SH-SY5Y (cell line): ENCODE measurements at regions not wholly inside any gene's neighbourhood (a gene's known extent, or its start where the extent isn't known, plus 50 kb on each side); places are given as distances from the start of the nearest gene placed in this dataset.
A peak's percentile ranks its signal among the peaks of the same experiment; 100 is the strongest.

Experiments used
- GATA2 ChIP-seq: IDR thresholded peaks from 2 replicates; pipeline ENCODE4 v1.6.1; 2011; ENCODE audit warnings: mild to moderate bottlenecking, low read depth, low read length
- GATA3 ChIP-seq: IDR thresholded peaks from 2 replicates; pipeline ENCODE4 v1.6.1; 2011; ENCODE audit warnings: low read depth, mild to moderate bottlenecking, low read length, moderate library complexity

DNA sequence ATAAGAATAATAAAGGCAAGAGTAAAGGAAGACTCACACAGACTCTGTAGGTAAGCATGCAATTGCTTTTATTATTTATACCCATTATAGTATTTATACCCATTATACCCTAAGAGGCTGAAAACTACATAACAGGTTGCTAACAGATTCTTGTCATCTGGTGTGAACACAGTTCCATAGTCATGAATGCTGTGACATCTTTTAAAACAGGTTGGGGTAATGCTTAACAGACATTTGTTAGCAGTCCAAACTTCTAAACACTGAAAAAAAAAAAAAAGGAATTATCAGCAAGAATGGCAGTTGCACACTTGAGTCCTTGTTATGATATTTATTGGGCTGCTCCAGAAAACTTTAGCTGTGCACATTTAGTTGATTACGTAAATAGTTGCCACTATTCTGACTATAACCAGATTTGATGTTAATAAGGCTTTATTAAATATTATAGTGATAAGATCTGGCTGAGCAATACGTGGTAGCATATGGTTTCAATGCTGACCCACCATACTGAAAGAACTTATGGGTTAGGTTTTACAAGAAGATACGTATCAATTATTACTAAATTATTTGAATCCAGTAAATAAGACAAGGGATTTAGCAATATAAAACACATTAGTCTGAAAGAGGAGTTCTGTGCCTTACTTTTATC is 888.8 kb downstream of the LRRTM4 start:
- TF ChIP-seq GATA2 (no peak), GATA3 (peak; percentile 68)

GRCh38 chr2:76625101-76625500 is 897.1 kb downstream of the LRRTM4 start:
- TF ChIP-seq GATA2 = no peak
- no peak for TF ChIP-seq GATA3

DNA sequence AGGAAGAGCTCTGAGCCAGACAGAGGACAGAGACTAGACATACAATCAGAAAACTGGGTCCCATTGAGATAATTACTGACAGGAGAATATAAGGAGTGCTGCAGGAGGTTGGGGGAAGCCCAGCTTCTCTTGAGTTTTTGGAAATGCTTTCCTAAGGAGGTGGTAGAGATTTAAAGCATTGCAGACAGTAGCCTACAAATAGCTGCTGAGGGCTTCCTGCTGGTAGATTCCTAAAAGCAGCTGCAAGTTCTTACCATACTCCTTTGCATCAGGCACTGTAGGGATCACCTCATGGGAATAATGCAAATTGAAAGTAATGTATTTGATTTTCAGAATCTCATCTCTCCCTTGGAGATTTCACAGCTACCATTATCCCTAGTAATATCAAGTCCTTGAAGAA is 902.6 kb upstream of the GCFC2 start:
- no peak for TF ChIP-seq GATA2
- no peak for TF ChIP-seq GATA3

DNA sequence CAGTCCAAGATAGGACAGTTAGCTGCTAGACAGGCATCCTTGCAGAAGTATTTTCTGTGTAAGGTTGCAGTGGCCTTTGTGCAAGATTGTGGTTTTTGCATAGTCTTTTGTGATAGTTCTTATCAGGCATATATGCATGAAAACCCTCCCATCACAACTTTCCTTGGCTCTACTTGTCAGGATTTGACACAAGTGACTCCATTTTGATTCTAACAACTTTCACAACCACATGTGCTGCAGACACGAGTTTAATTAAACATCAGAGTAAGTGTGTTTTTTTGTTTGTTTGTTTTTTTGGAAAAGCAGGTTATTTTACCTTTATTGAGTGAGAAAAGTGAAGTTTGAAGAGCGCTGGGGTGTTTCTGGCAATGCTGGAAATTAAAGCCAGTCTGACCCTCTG is 902.0 kb upstream of the GCFC2 start:
- no peak for TF ChIP-seq GATA2
- no peak for TF ChIP-seq GATA3

DNA sequence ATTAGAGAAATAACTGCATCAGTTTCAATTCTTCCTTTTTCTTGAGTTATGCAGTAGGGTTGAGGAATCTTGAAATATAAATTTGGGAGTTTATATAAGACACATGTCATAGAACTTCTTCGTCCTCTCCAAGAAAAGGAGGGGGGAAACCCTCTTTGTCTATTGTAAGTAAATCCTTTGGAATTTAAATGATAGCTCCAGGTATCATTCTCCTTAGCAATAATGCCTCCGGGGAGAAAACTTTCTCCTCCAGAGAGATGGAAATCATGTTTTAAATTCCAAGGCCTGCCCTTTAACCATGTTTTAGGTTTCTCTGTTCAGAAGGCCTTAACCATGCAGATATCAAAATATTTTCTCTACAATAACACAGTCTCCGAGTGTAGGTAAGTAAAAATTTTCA is 899.7 kb upstream of the GCFC2 start:
- no peak for TF ChIP-seq GATA3
- no peak for TF ChIP-seq GATA2

GRCh38 chr2:76599732-76600368 is 889.1 kb upstream of the GCFC2 start:
- TF ChIP-seq GATA3 = no peak
- TF ChIP-seq GATA2 = no peak

- no peak for TF ChIP-seq GATA2
- TF ChIP-seq GATA3 = no peak
These were observed 873.8 kb upstream of the GCFC2 start for GRCh38 chr2:76584474-76584873.

DNA sequence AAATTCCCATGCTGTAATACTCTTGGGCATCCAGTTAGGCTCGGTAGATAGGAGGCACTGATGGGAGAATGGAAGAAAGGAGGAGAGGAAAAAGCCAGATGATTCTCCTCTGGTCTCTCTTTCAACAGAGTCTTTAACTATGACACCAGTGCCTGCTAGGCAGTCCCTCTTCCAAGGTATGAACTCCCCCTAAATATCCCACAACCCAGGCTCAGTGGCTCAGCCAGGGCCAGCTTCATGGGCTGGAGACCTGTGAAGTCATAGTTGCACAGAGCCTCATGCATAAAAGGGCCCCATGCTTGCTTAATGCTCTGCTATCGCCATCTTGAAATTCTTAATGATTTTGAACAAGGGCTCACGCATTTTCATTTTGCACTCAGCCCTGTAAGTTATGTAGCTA is 869.2 kb upstream of the GCFC2 start:
- TF ChIP-seq GATA2 (no peak), GATA3 (no peak)

- TF ChIP-seq GATA3 (no peak), GATA2 (no peak)
These were observed 862.3 kb upstream of the GCFC2 start for GRCh38 chr2:76572981-76573380.

- TF ChIP-seq GATA3 (no peak), GATA2 (no peak)
These were observed 859.1 kb upstream of the GCFC2 start for GRCh38 chr2:76569819-76570218.

- TF ChIP-seq GATA2 = no peak
- no peak for TF ChIP-seq GATA3
These were observed 856.8 kb upstream of the GCFC2 start for GRCh38 chr2:76567478-76567877.

DNA sequence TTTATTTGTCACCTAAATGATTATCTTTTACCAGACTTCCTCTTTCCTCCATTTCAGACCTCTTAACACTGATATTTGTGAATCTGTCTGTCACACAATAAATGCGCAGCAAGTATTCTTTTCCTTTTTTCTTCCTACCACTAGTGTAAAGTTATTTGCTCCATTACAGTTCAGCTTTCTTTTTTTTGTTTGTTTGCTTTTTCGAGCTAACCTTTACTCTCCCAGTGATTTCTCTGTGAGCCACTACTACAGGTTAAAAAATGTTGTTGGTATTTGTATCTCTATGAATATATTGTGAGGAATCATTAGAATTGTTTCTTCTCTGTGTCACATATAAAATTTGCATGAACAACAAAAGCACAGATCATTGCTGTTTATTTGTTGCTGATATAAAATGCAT is 854.0 kb upstream of the GCFC2 start:
- TF ChIP-seq GATA2 (no peak), GATA3 (no peak)

DNA sequence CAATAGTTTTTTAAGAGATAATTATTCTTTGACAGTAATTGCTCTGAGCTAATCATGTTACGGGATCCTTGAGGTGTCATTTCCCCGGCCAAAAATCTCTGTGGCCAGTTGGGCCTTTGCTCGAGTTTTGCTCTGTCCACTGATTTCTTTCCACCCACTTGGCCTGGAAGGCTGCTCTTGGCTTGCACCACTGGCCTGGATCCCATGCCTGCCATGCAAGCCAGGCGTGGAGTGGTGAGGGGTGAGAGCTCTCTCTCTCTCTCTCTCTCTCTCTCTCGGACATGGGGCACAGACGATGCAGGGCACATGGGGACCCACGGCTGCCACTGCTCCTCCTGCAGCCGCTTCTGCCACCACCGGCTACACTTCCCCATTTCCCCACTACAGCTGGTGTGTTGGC is 853.0 kb upstream of the GCFC2 start:
- TF ChIP-seq GATA2 (no peak), GATA3 (no peak)

GRCh38 chr2:76558157-76558556 is 847.4 kb upstream of the GCFC2 start:
- TF ChIP-seq GATA2 = no peak
- TF ChIP-seq GATA3 = no peak

GRCh38 chr2:76556018-76556417 is 845.3 kb upstream of the GCFC2 start:
- TF ChIP-seq GATA3 (no peak), GATA2 (no peak)
